GM23338 (cell line): ENCODE measurements at regions not wholly inside any gene's neighbourhood (a gene's known extent, or its start where the extent isn't known, plus 50 kb on each side); places are given as distances from the start of the nearest gene placed in this dataset. TPM values are rescaled to one million over a fixed set of nuclear protein-coding genes. Genes with fewer than 3 reads are reported as not detected.

Experiments
- small RNA-seq: library from RNA; depleted of rRNA; stranded (forward); fragments of <200 nt; gene quantifications from one replicate; pipeline ENCODE3, GENCODE V24; 2014; ENCODE audit warnings: low replicate concordance
- TF ChIP-seq, protein P1 (sequence below): fragments of 250-450 bp; sonication (Bioruptor Pico); IDR thresholded peaks from 2 replicates; pipeline ENCODE4 v1.5.0; 2020; ENCODE audit warnings: mild to moderate bottlenecking, moderate library complexity

DNA sequence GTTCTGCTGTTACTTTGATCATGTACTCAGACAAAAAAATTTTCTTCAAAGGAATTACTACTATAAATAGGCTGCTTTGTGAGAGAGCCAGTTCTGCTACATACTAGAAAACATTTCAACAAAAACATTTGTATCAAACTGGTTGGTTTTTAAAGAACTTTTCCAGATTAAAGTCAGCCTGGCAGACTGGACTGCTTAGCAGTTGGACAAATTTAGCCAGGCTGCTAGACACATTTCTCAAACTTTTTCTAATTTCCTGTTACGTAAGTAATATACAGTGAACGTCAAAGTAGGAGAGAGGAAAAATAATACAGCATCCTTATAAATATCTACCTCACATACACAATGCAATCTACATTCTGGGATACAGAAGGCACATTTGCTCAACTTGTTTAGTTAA is 109.5 kb downstream of the SP3 start (continued):
- TF ChIP-seq, protein P1, sequence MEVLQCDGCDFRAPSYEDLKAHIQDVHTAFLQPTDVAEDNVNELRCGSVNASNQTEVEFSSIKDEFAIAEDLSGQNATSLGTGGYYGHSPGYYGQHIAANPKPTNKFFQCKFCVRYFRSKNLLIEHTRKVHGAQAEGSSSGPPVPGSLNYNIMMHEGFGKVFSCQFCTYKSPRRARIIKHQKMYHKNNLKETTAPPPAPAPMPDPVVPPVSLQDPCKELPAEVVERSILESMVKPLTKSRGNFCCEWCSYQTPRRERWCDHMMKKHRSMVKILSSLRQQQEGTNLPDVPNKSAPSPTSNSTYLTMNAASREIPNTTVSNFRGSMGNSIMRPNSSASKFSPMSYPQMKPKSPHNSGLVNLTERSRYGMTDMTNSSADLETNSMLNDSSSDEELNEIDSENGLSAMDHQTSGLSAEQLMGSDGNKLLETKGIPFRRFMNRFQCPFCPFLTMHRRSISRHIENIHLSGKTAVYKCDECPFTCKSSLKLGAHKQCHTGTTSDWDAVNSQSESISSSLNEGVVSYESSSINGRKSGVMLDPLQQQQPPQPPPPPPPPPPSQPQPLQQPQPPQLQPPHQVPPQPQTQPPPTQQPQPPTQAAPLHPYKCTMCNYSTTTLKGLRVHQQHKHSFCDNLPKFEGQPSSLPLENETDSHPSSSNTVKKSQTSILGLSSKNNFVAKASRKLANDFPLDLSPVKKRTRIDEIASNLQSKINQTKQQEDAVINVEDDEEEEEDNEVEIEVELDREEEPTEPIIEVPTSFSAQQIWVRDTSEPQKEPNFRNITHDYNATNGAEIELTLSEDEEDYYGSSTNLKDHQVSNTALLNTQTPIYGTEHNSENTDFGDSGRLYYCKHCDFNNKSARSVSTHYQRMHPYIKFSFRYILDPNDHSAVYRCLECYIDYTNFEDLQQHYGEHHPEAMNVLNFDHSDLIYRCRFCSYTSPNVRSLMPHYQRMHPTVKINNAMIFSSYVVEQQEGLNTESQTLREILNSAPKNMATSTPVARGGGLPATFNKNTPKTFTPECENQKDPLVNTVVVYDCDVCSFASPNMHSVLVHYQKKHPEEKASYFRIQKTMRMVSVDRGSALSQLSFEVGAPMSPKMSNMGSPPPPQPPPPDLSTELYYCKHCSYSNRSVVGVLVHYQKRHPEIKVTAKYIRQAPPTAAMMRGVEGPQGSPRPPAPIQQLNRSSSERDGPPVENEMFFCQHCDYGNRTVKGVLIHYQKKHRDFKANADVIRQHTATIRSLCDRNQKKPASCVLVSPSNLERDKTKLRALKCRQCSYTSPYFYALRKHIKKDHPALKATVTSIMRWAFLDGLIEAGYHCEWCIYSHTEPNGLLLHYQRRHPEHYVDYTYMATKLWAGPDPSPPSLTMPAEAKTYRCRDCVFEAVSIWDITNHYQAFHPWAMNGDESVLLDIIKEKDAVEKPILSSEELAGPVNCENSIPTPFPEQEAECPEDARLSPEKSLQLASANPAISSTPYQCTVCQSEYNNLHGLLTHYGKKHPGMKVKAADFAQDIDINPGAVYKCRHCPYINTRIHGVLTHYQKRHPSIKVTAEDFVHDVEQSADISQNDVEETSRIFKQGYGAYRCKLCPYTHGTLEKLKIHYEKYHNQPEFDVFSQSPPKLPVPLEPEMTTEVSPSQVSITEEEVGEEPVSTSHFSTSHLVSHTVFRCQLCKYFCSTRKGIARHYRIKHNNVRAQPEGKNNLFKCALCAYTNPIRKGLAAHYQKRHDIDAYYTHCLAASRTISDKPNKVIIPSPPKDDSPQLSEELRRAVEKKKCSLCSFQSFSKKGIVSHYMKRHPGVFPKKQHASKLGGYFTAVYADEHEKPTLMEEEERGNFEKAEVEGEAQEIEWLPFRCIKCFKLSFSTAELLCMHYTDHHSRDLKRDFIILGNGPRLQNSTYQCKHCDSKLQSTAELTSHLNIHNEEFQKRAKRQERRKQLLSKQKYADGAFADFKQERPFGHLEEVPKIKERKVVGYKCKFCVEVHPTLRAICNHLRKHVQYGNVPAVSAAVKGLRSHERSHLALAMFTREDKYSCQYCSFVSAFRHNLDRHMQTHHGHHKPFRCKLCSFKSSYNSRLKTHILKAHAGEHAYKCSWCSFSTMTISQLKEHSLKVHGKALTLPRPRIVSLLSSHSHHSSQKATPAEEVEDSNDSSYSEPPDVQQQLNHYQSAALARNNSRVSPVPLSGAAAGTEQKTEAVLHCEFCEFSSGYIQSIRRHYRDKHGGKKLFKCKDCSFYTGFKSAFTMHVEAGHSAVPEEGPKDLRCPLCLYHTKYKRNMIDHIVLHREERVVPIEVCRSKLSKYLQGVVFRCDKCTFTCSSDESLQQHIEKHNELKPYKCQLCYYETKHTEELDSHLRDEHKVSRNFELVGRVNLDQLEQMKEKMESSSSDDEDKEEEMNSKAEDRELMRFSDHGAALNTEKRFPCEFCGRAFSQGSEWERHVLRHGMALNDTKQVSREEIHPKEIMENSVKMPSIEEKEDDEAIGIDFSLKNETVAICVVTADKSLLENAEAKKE (CRISPR knock-in tag): no peak

Small RNA genes in the stretch of these regions (small RNA-seq; reads per million reads assigned to genes)
- gene AC013410.2: not detected
